ENCODE measurements at regions not wholly inside any gene's neighbourhood (a gene's known extent, or its start where the extent isn't known, plus 50 kb on each side); places are given as distances from the start of the nearest gene placed in this dataset.
A peak's percentile ranks its signal among the peaks of the same experiment; 100 is the strongest.

- peak; percentile 74 for DNase-seq (ENCODE audit: low spot score)
- in situ Hi-C loops (cut with HindIII; ENCODE audit: low sequenced_read_pairs): no loop called here
Measured at GRCh38 chr10:78760463-78761310, 308.1 kb upstream of the ZMIZ1 start.

- in situ Hi-C loops (cut with HindIII; ENCODE audit: low sequenced_read_pairs): no loop called here
- peak; percentile 97 for DNase-seq (ENCODE audit: low spot score)
Measured at GRCh38 chr10:78761311-78761781, 307.4 kb upstream of the ZMIZ1 start.

- DNase-seq (ENCODE audit: low spot score): no peak
- in situ Hi-C loops (cut with HindIII; ENCODE audit: low sequenced_read_pairs): no loop called here
Measured at GRCh38 chr10:78762086-78762630, 306.6 kb upstream of the ZMIZ1 start.

- DNase-seq (ENCODE audit: low spot score): no peak
- in situ Hi-C loops (cut with HindIII; ENCODE audit: low sequenced_read_pairs): no loop called here
Measured at GRCh38 chr10:78763234-78763633, 305.5 kb upstream of the ZMIZ1 start.

- in situ Hi-C loops (cut with HindIII; ENCODE audit: low sequenced_read_pairs): no loop called here
- peak; percentile 11 for DNase-seq (ENCODE audit: low spot score)
Measured at GRCh38 chr10:78763651-78764395, 304.9 kb upstream of the ZMIZ1 start.

- no peak for DNase-seq (ENCODE audit: low spot score)
- in situ Hi-C loops (cut with HindIII; ENCODE audit: low sequenced_read_pairs): no loop called here
Measured at GRCh38 chr10:78764436-78764835, 304.3 kb upstream of the ZMIZ1 start.

- in situ Hi-C loops (cut with HindIII; ENCODE audit: low sequenced_read_pairs): no loop called here
Measured at GRCh38 chr10:78764846-78765430, 303.8 kb upstream of the ZMIZ1 start.

GRCh38 chr10:78765726-78766335, 302.9 kb upstream of the ZMIZ1 start:
- DNase-seq (ENCODE audit: low spot score): no peak
- in situ Hi-C loops (cut with HindIII; ENCODE audit: low sequenced_read_pairs): no loop called here

More at GRCh38 chr10:78764846-78765430, 303.8 kb upstream of the ZMIZ1 start:
- DNase-seq (ENCODE audit: low spot score): no peak

GRCh38 chr10:78766603-78767002, 302.2 kb upstream of the ZMIZ1 start:
- no peak for DNase-seq (ENCODE audit: low spot score)
- in situ Hi-C loops (cut with HindIII; ENCODE audit: low sequenced_read_pairs): no loop called here

- DNase-seq (ENCODE audit: low spot score): no peak
- in situ Hi-C loops (cut with HindIII; ENCODE audit: low sequenced_read_pairs): no loop called here
Measured at GRCh38 chr10:78768041-78768835, 300.5 kb upstream of the ZMIZ1 start.

- in situ Hi-C loops (cut with HindIII; ENCODE audit: low sequenced_read_pairs): no loop called here
- DNase-seq (ENCODE audit: low spot score): no peak
Measured at GRCh38 chr10:78768876-78769275, 299.9 kb upstream of the ZMIZ1 start.

- in situ Hi-C loops (cut with HindIII; ENCODE audit: low sequenced_read_pairs): no loop called here
- DNase-seq (ENCODE audit: low spot score): no peak
Measured at GRCh38 chr10:78769526-78769925, 299.2 kb upstream of the ZMIZ1 start.

GRCh38 chr10:78770167-78771090, 298.3 kb upstream of the ZMIZ1 start:
- in situ Hi-C loops (cut with HindIII; ENCODE audit: low sequenced_read_pairs): no loop called here
- DNase-seq (ENCODE audit: low spot score): no peak

GRCh38 chr10:78771260-78771659, 297.5 kb upstream of the ZMIZ1 start:
- DNase-seq (ENCODE audit: low spot score): no peak
- in situ Hi-C loops (cut with HindIII; ENCODE audit: low sequenced_read_pairs): no loop called here

- DNase-seq (ENCODE audit: low spot score): no peak
- in situ Hi-C loops (cut with HindIII; ENCODE audit: low sequenced_read_pairs): no loop called here
Measured at GRCh38 chr10:78771808-78772455, 296.8 kb upstream of the ZMIZ1 start.

- in situ Hi-C loops (cut with HindIII; ENCODE audit: low sequenced_read_pairs): no loop called here
- DNase-seq (ENCODE audit: low spot score): no peak
Measured at GRCh38 chr10:78772486-78772885, 296.3 kb upstream of the ZMIZ1 start.

GRCh38 chr10:78772986-78773530, 295.7 kb upstream of the ZMIZ1 start:
- DNase-seq (ENCODE audit: low spot score): no peak
- in situ Hi-C loops (cut with HindIII; ENCODE audit: low sequenced_read_pairs): no loop called here
